ENCODE measurements at regions not wholly inside any gene's neighbourhood (a gene's known extent, or its start where the extent isn't known, plus 50 kb on each side); places are given as distances from the start of the nearest gene placed in this dataset.

DNA sequence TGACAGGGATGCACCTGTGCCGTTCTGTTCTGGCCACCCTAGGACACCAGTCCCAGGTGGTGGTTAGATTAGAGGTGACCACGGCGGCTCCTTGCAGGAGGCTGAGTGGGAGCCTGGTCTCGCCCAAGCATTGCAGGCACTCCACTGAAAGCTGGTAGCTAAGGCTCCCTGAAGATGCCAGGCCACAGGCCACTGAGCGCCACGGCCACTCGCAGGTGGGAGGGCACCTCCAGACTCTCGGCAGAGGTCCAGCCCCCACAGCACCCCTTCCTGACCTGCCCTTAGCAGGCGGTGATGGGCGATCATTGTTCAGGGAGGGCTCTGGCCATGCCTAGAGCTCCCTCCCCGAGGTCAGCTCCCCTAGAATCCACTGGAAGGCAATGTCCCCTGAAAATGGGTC, 1270.2 kb downstream of the BRD1 start:
- H3K9me3 ChIP-seq (ENCODE audit: low read length): no peaks in the 10 kb centered on the region
- no peak overlapping the region for H2AFZ ChIP-seq (ENCODE audit: low read depth, low read length)
- H3K36me3 ChIP-seq (ENCODE audit: insufficient read depth, low read length): no peaks in the 10 kb centered on the region
- H3K27me3 ChIP-seq (ENCODE audit: insufficient read depth, low read length): peaks cover 2% of the 10 kb centered on the region
- H3K4me3 ChIP-seq (ENCODE audit: low read length): no peak overlapping the region
- peaks cover 8% of the 10 kb centered on the region for H3K4me1 ChIP-seq (ENCODE audit: insufficient read depth, low read length)

DNA sequence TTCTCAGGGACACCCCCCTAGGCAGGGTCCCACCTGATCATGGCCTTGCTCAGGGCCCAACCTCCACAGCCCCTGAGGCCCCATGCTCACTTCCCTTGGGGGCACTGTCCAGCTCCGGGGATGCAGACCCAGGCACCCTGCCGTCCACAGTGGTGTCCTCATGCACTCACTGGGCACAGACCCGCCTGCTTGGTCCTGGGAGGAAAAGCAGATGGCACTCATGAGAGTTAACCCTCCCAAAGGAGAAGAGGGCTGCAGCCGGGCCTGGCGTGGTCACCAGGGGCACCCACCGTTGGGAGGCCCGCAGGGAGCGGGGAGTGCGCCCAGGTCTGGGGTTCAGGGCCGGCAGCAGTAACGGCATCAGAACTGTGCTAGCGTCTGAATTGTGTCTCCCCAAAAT, 1270.9 kb downstream of the BRD1 start:
- Histone ChIP-seq H3K36me3 (ENCODE audit: insufficient read depth, low read length) (no peaks in the 10 kb centered on the region), H2AFZ (ENCODE audit: low read depth, low read length) (no peak overlapping the region), H3K9me3 (ENCODE audit: low read length) (no peaks in the 10 kb centered on the region), H3K4me1 (ENCODE audit: insufficient read depth, low read length) (peaks cover 7% of the 10 kb centered on the region), H3K27me3 (ENCODE audit: insufficient read depth, low read length) (peaks cover 2% of the 10 kb centered on the region), H3K4me3 (ENCODE audit: low read length) (no peak overlapping the region)

DNA sequence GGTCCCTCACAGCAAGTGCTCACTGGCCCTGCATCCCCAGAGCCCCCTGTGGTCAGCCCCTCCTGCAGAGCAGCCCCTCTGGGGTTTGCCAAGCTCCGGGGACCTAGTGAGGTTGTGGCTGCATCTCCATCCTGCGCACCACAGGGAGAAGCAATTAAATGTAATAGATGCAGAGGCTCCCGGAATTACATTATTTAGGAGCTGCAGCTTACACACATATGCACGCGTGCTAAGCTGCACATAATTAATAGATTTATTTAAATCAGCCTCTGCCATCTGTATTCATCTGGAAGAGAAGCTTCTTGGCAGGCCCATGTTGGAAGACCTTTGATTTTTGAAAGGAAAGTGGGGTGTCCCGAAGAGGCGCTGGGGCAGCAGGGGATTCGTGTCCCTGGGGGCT, 1271.5 kb downstream of the BRD1 start:
- no peak overlapping the region for H2AFZ ChIP-seq (ENCODE audit: low read depth, low read length)
- no peaks in the 10 kb centered on the region for H3K36me3 ChIP-seq (ENCODE audit: insufficient read depth, low read length)
- no peaks in the 10 kb centered on the region for H3K9me3 ChIP-seq (ENCODE audit: low read length)
- no peak overlapping the region for H3K4me3 ChIP-seq (ENCODE audit: low read length)
- H3K27me3 ChIP-seq (ENCODE audit: insufficient read depth, low read length): peaks cover 2% of the 10 kb centered on the region
- peaks cover 2% of the 10 kb centered on the region for H3K4me1 ChIP-seq (ENCODE audit: insufficient read depth, low read length)

DNA sequence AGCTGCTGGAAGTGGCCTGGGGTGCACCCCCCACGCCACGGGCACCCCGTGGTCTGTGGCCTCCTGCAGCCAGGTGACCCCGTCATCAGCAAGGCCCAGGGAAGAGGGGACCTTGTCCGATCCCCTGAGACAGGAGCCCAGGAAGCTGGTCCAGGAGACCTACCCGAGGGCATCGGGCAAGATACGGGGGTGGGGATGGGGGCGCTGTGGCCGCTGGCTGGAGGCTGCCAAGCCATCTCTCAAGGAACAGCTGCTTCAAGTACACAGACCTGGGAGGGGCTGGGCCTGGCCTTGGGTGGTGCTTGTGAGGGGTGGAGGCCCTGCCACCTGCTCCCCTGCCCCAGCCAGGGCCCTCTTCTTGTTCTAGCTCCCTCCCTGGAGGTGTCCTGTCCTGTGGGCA, 1272.1 kb downstream of the BRD1 start:
- peaks cover 2% of the 10 kb centered on the region for H3K27me3 ChIP-seq (ENCODE audit: insufficient read depth, low read length)
- no peak overlapping the region for H3K4me3 ChIP-seq (ENCODE audit: low read length)
- H3K36me3 ChIP-seq (ENCODE audit: insufficient read depth, low read length): no peaks in the 10 kb centered on the region
- H2AFZ ChIP-seq (ENCODE audit: low read depth, low read length): no peak overlapping the region
- no peaks in the 10 kb centered on the region for H3K4me1 ChIP-seq (ENCODE audit: insufficient read depth, low read length)
- H3K9me3 ChIP-seq (ENCODE audit: low read length): no peaks in the 10 kb centered on the region

DNA sequence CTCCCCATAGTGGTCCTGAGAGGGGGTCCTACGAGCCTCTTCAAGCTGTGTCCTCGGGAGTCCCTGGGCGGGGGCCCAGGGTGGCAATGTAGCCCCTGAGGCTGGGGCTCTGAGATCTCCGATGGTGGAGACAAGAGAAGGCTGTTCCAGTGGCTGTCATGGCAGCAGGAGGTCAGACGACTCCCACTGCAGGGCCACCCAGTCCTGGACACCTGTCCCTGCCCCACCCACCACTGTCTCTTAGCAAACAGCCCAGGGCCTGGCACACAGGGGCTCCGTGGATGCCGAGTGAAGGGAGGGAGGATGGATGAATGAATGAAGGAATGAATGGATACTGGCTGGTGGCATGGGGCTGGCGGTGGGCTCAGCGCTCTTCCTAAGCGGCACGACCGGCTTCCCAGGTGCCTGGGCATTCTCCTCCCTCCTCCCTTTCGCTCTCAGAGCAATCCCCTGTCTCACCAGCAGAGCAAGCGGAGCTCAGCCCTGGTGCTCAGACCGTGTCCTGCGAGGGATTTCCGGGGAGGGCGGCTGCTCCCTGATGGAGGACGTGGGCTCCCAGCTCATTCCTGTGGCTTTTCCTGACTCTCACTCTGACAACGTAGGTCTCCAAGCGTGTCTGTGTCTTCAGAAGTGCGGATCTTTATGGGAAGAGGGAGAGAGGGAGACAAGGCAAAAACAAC, 1272.6 kb downstream of the BRD1 start:
- no peak overlapping the region for H3K4me3 ChIP-seq (ENCODE audit: low read length)
- no peaks in the 10 kb centered on the region for H3K36me3 ChIP-seq (ENCODE audit: insufficient read depth, low read length)
- no peaks in the 10 kb centered on the region for H3K4me1 ChIP-seq (ENCODE audit: insufficient read depth, low read length)
- H3K9me3 ChIP-seq (ENCODE audit: low read length): no peaks in the 10 kb centered on the region
- H2AFZ ChIP-seq (ENCODE audit: low read depth, low read length): no peak overlapping the region
- peaks cover 2% of the 10 kb centered on the region for H3K27me3 ChIP-seq (ENCODE audit: insufficient read depth, low read length)

DNA sequence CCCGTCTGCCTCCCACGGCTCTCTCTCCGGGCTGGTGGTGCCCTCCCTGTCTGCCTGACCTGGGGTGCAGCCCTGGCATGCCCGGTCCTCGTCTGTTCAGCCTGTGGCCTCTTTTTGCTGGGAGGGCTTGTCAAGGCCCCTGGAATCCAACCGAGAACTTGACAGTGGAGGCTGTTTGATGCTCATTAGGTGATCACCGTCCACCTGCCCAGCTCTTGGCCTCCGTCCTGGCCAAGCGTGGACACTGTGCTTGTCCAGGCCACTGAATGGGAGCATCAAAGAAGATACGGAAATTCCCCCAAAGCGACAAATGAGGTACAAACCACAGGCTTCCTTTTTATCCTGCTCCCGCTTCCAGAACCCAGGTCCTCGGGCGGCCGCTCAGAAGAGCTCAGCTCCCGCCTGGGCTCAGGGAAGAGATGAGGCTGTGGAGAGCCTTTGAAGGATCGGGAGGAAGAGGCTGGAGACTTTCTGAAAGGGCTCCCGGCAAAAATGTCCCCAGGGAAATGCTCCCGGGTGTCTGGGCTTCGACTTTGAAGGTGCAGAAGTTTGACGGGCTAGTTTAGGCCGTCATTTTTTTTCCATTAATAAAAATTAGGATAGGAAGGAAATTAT, 1273.9 kb downstream of the BRD1 start:
- Histone ChIP-seq H3K4me3 (ENCODE audit: low read length) (no peak overlapping the region), H3K4me1 (ENCODE audit: insufficient read depth, low read length) (no peaks in the 10 kb centered on the region), H2AFZ (ENCODE audit: low read depth, low read length) (no peak overlapping the region), H3K9me3 (ENCODE audit: low read length) (no peaks in the 10 kb centered on the region), H3K27me3 (ENCODE audit: insufficient read depth, low read length) (peaks cover 2% of the 10 kb centered on the region), H3K36me3 (ENCODE audit: insufficient read depth, low read length) (no peaks in the 10 kb centered on the region)

DNA sequence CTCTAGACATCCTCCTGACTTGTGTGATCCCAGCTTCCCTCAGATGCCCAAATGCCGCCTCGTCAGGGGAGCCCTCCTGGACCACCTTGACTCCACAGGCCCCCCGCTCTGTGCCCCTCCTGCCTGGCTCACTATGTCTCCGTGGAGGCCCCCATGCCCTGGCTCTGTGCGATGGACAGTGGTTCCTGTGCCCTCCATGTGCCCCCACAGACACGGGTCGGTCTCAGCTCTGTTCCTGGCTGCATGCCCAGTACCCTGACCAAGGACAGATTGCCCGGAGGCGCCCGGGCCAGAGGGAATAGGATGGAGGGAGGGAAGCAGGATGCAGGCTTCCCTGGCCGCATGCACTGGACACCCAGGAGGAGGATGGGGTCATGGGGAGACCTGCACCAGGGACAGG, 1274.6 kb downstream of the BRD1 start:
- H3K4me1 ChIP-seq (ENCODE audit: insufficient read depth, low read length): no peaks in the 10 kb centered on the region
- H3K9me3 ChIP-seq (ENCODE audit: low read length): no peaks in the 10 kb centered on the region
- no peak overlapping the region for H3K4me3 ChIP-seq (ENCODE audit: low read length)
- H3K27me3 ChIP-seq (ENCODE audit: insufficient read depth, low read length): peaks cover 2% of the 10 kb centered on the region
- no peaks in the 10 kb centered on the region for H3K36me3 ChIP-seq (ENCODE audit: insufficient read depth, low read length)
- no peak overlapping the region for H2AFZ ChIP-seq (ENCODE audit: low read depth, low read length)

DNA sequence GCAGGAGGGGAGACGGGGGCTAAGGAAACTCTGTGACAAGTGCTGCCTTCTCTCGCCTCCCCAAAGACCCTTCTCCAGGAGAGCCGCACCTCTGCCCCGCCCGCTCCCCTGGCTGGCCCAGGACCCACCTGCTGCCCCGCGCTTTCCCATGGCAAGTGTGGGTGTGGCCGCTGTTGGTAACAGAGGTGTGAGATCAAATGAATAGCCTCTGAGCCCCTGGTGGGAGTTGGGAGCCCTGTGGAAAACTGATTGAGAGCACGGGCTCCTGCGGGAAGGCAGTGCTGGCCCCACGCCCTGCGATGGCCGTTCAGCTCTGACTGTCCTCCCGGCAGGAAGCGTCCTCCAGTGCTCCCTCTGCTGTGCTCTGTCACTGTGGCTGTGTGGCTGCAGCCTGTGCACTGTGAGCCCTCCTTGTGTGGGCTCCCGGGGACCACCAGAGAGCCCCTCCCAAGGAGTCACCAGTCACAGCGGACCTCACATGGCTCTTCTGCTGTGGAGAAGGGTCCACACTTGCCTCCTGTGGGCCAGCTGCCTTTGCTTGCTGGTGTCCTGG, 1275.9 kb downstream of the BRD1 start:
- H3K27me3 ChIP-seq (ENCODE audit: insufficient read depth, low read length): peaks cover 2% of the 10 kb centered on the region
- no peaks in the 10 kb centered on the region for H3K4me1 ChIP-seq (ENCODE audit: insufficient read depth, low read length)
- H3K4me3 ChIP-seq (ENCODE audit: low read length): no peak overlapping the region
- H3K36me3 ChIP-seq (ENCODE audit: insufficient read depth, low read length): no peaks in the 10 kb centered on the region
- no peak overlapping the region for H2AFZ ChIP-seq (ENCODE audit: low read depth, low read length)
- H3K9me3 ChIP-seq (ENCODE audit: low read length): no peaks in the 10 kb centered on the region

DNA sequence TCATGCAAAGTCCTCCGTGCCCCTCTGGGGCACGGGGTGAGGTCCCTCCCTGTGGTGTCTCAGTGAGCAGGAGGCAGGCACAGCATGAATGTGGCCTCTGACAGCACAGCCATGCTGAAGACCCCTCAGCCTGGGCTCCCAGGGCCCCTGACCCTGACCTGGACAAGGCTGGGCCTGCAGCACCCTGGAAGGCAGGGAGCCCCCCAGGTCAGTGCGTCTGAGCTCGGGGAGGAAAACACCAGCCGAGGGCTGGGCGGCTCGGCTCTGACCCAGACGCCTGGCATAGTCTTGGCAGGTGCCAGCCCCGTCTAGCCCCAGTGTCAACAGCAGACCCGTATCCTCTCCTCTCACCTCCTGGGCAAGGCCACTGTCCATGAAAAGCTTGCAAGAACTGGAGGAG, 1276.6 kb downstream of the BRD1 start:
- H2AFZ ChIP-seq (ENCODE audit: low read depth, low read length): no peak overlapping the region
- H3K27me3 ChIP-seq (ENCODE audit: insufficient read depth, low read length): peaks cover 2% of the 10 kb centered on the region

DNA sequence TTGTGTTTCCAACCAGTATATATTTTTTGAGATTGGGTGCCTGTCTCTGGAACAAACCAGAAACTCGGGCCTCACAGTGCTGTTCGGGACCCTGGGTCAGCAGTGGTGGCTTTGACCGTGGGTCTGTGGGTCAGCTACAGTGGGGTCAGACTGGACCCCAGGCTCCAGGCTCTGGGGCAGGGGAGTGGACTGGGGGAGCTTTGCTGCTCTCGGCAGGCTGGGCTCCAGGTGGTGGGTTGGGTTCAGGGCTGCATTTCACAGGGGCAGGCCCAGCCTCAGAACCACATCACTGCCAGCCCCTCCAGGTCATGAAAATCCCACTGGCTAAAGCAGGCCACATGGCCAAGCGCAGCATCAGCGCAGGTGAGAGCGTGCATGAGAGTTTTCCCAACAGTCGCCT, 1279.3 kb downstream of the BRD1 start:
- no peak overlapping the region for H3K4me3 ChIP-seq (ENCODE audit: low read length)
- H3K9me3 ChIP-seq (ENCODE audit: low read length): no peaks in the 10 kb centered on the region
- H3K4me1 ChIP-seq (ENCODE audit: insufficient read depth, low read length): no peaks in the 10 kb centered on the region
- H2AFZ ChIP-seq (ENCODE audit: low read depth, low read length): no peak overlapping the region
- no peaks in the 10 kb centered on the region for H3K36me3 ChIP-seq (ENCODE audit: insufficient read depth, low read length)
- peaks cover 2% of the 10 kb centered on the region for H3K27me3 ChIP-seq (ENCODE audit: insufficient read depth, low read length)

More for the DNA sequence above, 1276.6 kb downstream of the BRD1 start:
- no peaks in the 10 kb centered on the region for H3K4me1 ChIP-seq (ENCODE audit: insufficient read depth, low read length)
- no peaks in the 10 kb centered on the region for H3K9me3 ChIP-seq (ENCODE audit: low read length)
- no peaks in the 10 kb centered on the region for H3K36me3 ChIP-seq (ENCODE audit: insufficient read depth, low read length)
- no peak overlapping the region for H3K4me3 ChIP-seq (ENCODE audit: low read length)

DNA sequence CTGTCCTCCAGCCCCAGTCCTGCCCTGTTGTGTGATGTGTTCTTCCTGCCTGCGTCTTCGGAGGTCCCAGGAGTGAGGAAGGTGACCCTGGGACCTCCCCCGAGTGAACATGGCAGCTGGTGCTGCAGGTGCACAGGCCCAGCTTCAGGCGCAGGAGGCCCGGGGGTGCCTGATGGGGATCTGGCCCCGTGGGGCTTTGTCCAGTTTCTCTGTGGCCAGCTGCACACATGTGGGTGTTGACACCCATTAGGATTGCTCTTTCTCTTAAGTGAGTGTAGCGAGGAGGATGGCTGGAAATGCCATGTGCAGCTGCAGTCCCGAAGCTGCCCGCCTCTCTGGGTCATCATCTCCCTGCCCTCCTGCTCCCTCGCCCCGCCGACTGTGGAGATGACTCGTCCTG, 1279.7 kb downstream of the BRD1 start:
- no peaks in the 10 kb centered on the region for H3K9me3 ChIP-seq (ENCODE audit: low read length)
- H3K4me1 ChIP-seq (ENCODE audit: insufficient read depth, low read length): no peaks in the 10 kb centered on the region
- H2AFZ ChIP-seq (ENCODE audit: low read depth, low read length): no peak overlapping the region
- no peaks in the 10 kb centered on the region for H3K36me3 ChIP-seq (ENCODE audit: insufficient read depth, low read length)
- no peaks in the 10 kb centered on the region for H3K27me3 ChIP-seq (ENCODE audit: insufficient read depth, low read length)
- no peak overlapping the region for H3K4me3 ChIP-seq (ENCODE audit: low read length)

DNA sequence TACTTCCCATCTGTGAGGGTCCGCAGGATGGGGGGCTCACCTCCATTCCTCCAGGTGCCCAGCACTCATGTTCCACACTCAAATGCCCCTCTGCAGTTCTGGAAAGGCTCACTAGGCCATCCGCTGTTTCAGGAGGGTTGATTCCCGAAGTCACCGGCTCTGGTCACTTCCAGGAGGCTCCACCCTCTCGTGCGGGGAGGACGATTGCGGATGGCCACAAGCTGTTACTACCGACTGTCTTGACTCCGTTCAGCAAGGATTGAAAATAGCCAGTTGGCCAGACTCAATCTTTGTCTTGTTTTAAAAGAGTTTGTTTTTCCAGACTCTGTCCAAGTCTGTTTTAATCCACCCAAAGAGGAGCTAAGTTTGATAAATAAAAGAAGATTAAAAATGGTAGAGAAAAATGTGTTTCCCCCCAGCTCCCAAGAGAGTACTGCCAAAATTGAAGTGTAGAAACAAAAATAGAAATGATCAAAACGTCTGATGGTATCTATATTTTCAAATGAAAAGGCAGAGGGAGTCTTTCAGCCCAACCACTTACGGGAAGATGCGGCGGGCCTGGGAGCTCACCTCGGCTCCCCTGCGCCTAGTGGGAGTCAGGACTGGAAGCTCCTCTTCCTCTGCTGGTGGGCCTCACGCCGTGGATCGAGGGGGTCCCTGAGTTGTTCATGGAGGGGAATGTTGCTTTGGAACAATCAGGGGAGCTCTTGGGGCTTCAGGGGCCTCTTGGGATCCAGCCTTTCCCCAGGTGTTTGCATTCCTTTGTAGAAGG, 1280.8 kb downstream of the BRD1 start:
- Histone ChIP-seq H3K4me3 (ENCODE audit: low read length) (no peak overlapping the region), H3K4me1 (ENCODE audit: insufficient read depth, low read length) (no peaks in the 10 kb centered on the region), H2AFZ (ENCODE audit: low read depth, low read length) (no peak overlapping the region), H3K9me3 (ENCODE audit: low read length) (no peaks in the 10 kb centered on the region), H3K36me3 (ENCODE audit: insufficient read depth, low read length) (no peaks in the 10 kb centered on the region), H3K27me3 (ENCODE audit: insufficient read depth, low read length) (no peaks in the 10 kb centered on the region)

DNA sequence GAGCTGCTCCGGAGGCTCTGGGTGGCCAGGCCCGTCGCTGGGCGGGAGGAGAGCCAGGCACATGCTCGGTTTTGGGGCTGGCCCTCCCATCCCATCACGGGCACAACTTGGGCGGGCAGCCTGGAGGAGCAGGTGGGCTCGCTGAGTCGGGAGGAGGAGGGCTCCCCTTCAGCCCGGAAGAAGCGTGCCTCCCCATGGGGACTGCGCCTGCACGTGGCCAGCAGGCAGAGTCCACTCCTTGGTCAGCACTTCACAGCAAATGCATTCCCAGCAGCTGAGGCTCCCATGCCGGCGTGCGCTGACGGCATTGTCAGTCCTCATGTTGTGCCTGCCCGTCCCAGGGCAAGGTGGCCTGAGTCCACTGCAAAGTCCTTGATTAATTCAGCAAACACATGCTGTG, 1281.7 kb downstream of the BRD1 start:
- Histone ChIP-seq H3K27me3 (ENCODE audit: insufficient read depth, low read length) (no peaks in the 10 kb centered on the region), H3K36me3 (ENCODE audit: insufficient read depth, low read length) (no peaks in the 10 kb centered on the region)

More for the DNA sequence above, 1281.7 kb downstream of the BRD1 start:
- H2AFZ ChIP-seq (ENCODE audit: low read depth, low read length): no peak overlapping the region
- H3K4me3 ChIP-seq (ENCODE audit: low read length): no peak overlapping the region
- H3K9me3 ChIP-seq (ENCODE audit: low read length): no peaks in the 10 kb centered on the region
- H3K4me1 ChIP-seq (ENCODE audit: insufficient read depth, low read length): no peaks in the 10 kb centered on the region

Measured in neuron (in vitro differentiated cells).